ENCODE measurements at regions not wholly inside any gene's neighbourhood (a gene's known extent, or its start where the extent isn't known, plus 50 kb on each side); places are given as distances from the start of the nearest gene placed in this dataset.

DNA sequence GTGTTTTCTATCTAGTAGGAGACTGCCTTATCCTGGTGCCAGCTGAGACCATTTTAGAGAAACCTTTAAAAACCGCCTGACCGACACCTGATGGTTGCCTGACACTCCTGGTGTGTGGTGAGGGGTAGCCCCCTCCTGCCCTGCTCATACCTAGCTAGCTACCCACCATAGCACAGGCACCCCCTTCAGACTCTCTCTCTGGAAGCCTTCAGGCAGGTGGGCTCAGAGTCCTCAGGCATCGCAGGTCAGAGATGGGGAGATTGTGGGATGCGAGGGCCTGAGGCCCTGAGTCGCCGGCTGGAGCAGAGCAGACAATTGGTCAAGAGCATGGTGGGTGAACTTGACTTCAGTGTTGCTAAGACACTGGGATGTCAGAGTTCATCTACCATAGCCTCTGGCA lies 424.6 kb downstream of the BRD1 start:
- TF ChIP-seq ZBTB1 (tag by site-specific recombination; IDR thresholded peaks at IDR 0.05), result no peak
- TF ChIP-seq, protein P1, sequence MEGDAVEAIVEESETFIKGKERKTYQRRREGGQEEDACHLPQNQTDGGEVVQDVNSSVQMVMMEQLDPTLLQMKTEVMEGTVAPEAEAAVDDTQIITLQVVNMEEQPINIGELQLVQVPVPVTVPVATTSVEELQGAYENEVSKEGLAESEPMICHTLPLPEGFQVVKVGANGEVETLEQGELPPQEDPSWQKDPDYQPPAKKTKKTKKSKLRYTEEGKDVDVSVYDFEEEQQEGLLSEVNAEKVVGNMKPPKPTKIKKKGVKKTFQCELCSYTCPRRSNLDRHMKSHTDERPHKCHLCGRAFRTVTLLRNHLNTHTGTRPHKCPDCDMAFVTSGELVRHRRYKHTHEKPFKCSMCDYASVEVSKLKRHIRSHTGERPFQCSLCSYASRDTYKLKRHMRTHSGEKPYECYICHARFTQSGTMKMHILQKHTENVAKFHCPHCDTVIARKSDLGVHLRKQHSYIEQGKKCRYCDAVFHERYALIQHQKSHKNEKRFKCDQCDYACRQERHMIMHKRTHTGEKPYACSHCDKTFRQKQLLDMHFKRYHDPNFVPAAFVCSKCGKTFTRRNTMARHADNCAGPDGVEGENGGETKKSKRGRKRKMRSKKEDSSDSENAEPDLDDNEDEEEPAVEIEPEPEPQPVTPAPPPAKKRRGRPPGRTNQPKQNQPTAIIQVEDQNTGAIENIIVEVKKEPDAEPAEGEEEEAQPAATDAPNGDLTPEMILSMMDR (tag by site-specific recombination; IDR thresholded peaks at IDR 0.05), result no peak
- TF ChIP-seq OSR2 (tag by site-specific recombination; IDR thresholded peaks at IDR 0.05), result no peak
- TF ChIP-seq ZNF133 (tag by site-specific recombination; IDR thresholded peaks at IDR 0.05), result no peak
- TF ChIP-seq, protein P2, sequence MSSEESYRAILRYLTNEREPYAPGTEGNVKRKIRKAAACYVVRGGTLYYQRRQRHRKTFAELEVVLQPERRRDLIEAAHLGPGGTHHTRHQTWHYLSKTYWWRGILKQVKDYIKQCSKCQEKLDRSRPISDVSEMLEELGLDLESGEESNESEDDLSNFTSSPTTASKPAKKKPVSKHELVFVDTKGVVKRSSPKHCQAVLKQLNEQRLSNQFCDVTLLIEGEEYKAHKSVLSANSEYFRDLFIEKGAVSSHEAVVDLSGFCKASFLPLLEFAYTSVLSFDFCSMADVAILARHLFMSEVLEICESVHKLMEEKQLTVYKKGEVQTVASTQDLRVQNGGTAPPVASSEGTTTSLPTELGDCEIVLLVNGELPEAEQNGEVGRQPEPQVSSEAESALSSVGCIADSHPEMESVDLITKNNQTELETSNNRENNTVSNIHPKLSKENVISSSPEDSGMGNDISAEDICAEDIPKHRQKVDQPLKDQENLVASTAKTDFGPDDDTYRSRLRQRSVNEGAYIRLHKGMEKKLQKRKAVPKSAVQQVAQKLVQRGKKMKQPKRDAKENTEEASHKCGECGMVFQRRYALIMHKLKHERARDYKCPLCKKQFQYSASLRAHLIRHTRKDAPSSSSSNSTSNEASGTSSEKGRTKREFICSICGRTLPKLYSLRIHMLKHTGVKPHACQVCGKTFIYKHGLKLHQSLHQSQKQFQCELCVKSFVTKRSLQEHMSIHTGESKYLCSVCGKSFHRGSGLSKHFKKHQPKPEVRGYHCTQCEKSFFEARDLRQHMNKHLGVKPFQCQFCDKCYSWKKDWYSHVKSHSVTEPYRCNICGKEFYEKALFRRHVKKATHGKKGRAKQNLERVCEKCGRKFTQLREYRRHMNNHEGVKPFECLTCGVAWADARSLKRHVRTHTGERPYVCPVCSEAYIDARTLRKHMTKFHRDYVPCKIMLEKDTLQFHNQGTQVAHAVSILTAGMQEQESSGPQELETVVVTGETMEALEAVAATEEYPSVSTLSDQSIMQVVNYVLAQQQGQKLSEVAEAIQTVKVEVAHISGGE (tag by site-specific recombination; conservative IDR thresholded peaks at IDR 0.05; ENCODE audit: low read depth), result no peak
